DMS 273 (cell line): ENCODE measurements at regions not wholly inside any gene's neighbourhood (a gene's known extent, or its start where the extent isn't known, plus 50 kb on each side); places are given as distances from the start of the nearest gene placed in this dataset.

Experiments used
- DNase-seq: peaks from one replicate; lab custom pipeline; 2025; ENCODE audit not compliant: unreplicated experiment; lab: John Stamatoyannopoulos, UW

- no peak for DNase-seq
Observed at GRCh38 chr1:106889583-106889982, 166.9 kb upstream of the PRMT6 start.

GRCh38 chr1:106897976-106898375 lies 158.5 kb upstream of the PRMT6 start:
- no peak for DNase-seq

DNA sequence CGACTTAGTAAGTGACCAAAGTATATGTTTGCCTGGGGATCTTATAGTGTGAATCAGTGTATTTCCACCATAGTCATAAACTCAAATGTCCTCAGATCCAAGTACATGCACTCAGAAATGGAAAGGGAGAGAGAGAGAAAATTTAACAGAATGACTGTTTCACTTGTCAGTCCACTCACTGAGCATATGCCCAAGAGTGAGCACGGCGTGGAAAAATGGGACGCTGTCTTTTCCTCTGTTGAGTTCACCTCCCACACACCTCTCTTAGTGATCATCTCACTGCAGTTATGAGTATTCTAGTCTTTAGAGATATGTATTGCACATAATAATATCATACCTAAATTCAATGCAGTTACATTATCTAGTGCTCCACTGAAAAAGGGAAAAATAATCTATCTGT lies 156.8 kb upstream of the PRMT6 start:
- no peak for DNase-seq

GRCh38 chr1:106907795-106908194 lies 148.7 kb upstream of the PRMT6 start:
- DNase-seq = no peak

DNA sequence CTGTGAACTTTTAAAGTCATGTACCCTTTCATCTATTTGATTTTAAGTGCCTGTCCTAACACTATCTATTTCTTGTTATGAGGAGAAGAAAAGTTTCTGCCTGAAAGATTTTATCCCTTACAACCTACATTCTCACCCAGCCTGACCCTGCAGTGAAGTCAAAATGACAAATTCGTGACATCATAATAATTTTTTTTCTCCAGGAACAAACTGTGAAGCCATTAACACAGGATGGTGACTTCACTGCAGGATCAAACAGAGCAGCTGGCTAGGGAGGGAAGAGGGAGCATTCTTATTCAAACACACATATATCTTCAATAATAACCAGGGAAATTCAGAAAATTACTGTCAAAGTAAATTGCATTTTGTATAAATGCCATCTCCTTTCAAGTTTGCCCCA lies 147.8 kb upstream of the PRMT6 start:
- no peak for DNase-seq

DNA sequence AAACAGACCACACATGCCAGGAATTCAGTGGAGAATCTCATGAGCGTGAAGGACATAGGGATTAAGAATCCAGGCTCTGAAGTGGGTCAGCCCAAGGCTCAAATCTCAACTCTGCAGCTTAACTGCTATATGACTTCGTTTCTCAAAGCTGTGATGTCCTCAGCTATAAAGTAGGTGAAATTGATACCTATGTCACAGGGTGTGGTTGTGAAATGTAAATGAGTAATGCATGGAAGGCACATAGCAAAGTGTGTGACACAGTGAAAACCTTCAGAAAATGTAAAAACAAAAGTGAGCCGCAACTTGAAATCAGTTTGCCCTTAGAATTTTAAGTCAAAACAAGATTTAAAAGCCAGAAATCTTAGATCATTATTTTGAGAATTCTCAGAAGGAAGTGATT lies 145.7 kb upstream of the PRMT6 start:
- no peak for DNase-seq

DNA sequence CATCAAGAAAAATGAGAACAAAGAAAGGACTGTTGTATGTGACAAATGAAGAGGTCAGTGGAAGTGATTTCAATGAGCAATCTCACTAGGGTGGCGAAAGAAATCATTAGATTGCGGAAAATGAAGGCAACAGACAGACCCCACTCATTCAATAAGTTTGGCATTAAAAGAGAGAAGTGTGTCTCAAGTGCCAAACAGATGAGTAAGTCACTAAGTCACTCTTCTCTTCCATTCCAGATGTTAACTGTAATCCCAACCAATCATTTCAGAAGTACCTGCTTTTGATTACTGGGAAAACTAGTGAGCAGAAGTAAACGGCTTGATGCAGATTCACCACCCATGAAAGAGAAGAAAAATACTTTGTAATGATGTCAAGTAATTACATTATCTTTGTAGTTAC lies 144.3 kb upstream of the PRMT6 start:
- no peak for DNase-seq

DNA sequence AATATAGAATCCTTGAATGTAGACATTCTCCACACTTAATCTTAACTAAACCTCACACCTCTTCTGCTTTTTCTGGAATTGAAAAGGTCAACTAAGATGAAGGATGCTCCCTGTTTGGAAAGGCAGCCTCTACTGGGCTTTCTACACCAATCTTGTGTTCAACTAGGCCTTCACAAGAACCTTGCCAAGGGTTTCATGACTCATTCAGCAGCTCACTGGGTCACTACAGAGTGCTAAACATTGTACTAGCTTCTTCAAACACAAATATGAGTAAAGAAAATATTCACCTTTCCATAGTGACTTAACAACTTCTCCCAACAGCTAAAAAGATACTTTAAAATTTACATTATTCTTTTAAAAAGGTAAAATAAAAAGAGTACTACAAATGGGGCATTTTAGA lies 135.3 kb upstream of the PRMT6 start:
- no peak for DNase-seq

DNA sequence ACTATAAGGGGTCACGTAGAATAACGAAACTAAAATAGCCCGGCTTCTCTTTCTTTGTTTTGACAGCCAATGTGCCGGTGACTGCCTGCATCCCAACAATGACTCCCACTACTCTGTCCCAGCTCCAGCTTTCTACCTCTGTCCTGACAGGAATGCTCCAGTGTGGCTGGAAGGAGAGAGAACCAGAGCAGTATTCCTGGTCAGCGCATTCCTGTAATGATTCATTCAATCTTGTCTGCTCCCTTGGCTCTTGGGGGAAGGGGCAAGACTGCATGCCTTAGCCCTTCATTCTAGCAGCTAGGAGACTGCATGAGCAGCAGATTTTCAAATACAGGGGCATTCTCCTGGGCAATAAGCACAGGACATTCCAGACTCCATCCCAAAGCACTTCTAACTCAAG lies 132.1 kb upstream of the PRMT6 start:
- DNase-seq = no peak

- no peak for DNase-seq
Observed at GRCh38 chr1:106925750-106926149, 130.7 kb upstream of the PRMT6 start.

GRCh38 chr1:106926803-106927582 lies 129.5 kb upstream of the PRMT6 start:
- DNase-seq = no peak

DNA sequence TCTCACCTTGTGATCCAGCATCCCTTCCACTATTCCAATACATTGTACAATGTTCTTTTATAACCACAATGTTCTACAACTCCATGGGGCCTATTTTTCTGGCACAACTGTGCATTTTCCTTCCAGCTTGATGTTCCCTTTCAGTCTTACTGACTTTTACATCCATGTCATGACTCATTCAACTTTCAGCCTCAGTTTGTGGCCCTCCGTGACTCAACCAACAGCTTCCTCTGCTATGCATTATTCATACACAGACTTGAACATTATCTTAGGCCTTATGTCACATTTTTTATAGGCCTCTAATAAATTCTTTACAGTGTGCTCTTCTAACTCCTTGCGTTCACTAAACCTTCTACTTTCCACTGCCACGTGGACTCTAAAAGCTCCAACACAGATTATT lies 119.4 kb upstream of the PRMT6 start:
- DNase-seq = no peak

- no peak for DNase-seq
Observed at GRCh38 chr1:106944721-106945120, 111.8 kb upstream of the PRMT6 start.

GRCh38 chr1:106952776-106953175 lies 103.7 kb upstream of the PRMT6 start:
- DNase-seq = no peak

DNA sequence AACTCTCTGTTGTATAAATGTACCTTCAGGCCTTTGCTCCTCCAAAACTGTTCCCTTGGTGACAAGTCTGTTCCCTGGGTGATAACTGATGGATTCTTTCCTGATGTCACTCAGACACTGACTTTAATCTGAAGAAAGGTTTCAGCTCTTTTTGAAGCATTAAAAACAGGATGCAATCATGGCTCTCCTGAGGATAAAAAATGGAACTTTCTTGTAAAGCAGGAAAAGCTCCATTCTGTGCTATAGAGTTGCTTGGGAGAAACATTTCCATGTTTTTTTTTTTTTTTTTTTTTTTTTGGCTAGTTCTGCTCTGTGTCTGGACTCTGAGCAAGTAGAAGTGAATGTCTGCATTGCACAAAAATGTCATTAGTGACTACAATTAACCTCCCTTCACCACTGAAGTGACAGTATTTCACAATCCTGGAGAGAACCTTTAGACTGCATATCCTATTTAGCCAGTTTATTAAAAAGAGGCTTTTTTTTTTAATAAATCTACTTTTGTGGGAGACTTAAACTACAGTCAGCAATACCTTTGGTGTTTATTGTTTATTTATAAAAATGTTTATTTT lies 101.7 kb upstream of the PRMT6 start:
- DNase-seq = no peak

DNA sequence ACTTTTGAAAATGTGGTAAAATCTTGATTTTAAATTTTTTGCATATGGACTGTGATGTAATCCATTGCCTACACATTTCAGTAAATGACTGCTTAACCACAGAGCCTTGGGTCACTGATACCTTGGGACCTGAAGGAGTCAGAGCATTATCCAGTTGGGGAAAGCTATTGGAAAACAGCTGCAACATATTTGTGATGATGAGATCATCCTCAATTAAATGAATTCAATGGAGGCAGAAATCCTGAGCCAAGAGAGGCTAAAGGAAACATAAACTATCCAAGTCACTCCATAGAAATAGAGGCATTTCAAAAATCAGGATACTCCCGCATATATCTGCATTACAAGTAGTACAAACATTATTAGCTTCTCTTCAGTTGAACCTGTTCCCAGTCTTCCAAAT lies 99.8 kb upstream of the PRMT6 start:
- DNase-seq = no peak

GRCh38 chr1:106957795-106958194 lies 98.7 kb upstream of the PRMT6 start:
- DNase-seq = no peak

- DNase-seq = no peak
Observed at GRCh38 chr1:106960412-106960811, 96.1 kb upstream of the PRMT6 start.

- no peak for DNase-seq
Observed at GRCh38 chr1:106961646-106962045, 94.8 kb upstream of the PRMT6 start.

GRCh38 chr1:106962591-106962990 lies 93.9 kb upstream of the PRMT6 start:
- no peak for DNase-seq

GRCh38 chr1:106964495-106964894 lies 92.0 kb upstream of the PRMT6 start:
- no peak for DNase-seq

DNA sequence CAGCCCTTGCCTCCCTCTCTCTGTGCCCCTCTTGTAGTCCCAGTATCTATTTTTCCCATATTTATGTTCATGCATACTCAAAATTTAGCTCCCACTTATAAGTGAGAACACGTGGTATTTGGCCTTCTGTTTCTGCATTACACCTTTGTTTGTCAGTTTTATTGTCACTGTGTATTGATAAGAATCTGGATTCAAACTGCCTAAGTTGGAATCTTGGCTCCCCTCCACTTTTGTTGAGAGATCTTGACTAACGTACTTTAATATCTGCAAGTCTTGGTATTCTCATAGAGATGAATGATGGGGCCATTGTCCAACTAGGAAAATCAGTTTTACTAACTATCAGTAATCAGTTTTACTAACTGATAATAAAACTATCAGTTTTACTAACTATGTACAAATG lies 87.8 kb upstream of the PRMT6 start:
- no peak for DNase-seq

GRCh38 chr1:106969731-106970130 lies 86.7 kb upstream of the PRMT6 start:
- DNase-seq = no peak
